CD8-positive, alpha-beta memory T cell (primary cell): ENCODE measurements at regions not wholly inside any gene's neighbourhood (a gene's known extent, or its start where the extent isn't known, plus 50 kb on each side); places are given as distances from the start of the nearest gene placed in this dataset.
"Not testable (repeated sequence)": the region's sequence is repeated elsewhere in the genome, so short reads cannot be mapped to it uniquely, and the experiment has no call there.

Experiments
- CTCF ChIA-PET: fragments of 350-600 bp; sonication (Branson Sonifier 250); formaldehyde crosslinking; loops from one replicate; lab custom pipeline; 2021; ENCODE audit warnings: antibody characterized with exemption; lab: Charles Lee
- POLR2A ChIA-PET: fragments of 350-600 bp; sonication (Branson Sonifier 250); formaldehyde crosslinking; loops from one replicate; lab custom pipeline; 2021; ENCODE audit warnings: antibody characterized with exemption; lab: Charles Lee
- DNase-seq, 5 donors: peaks; one replicate each; pipeline versions ENCODE4 v3.0.0 to v3.0.0-alpha.2; 2020 to 2022; ENCODE audit warnings: mixed read lengths in 1 of 5
- H3K27ac ChIP-seq: one replicate; pipeline ENCODE4 v1.7.0; 2013; ENCODE audit warnings: low read depth, mild to moderate bottlenecking, low read length, moderate library complexity
- H3K27me3 ChIP-seq: 2 replicates; pipeline ENCODE4 v1.7.0; 2013; ENCODE audit warnings: low read length, mild to moderate bottlenecking; ENCODE audit not compliant: insufficient read depth, poor library complexity, severe bottlenecking
- H3K36me3 ChIP-seq: 2 replicates; pipeline ENCODE4 v1.7.0; 2013; ENCODE audit warnings: mild to moderate bottlenecking, low read length, moderate library complexity; ENCODE audit not compliant: insufficient read depth
- H3K4me1 ChIP-seq: 2 replicates; pipeline ENCODE4 v1.7.0; 2013; ENCODE audit warnings: mild to moderate bottlenecking, low read length, moderate library complexity; ENCODE audit not compliant: insufficient read depth
- H3K4me3 ChIP-seq: 2 replicates; pipeline ENCODE4 v1.7.0; 2013; ENCODE audit warnings: mild to moderate bottlenecking, low read length
- H3K9me3 ChIP-seq: 2 replicates; pipeline ENCODE4 v1.7.0; 2013; ENCODE audit warnings: mild to moderate bottlenecking, low read length
- H3K27ac Mint-ChIP-seq, 8 donors: one replicate each; pipeline ENCODE4 v1.8.0; 2020 to 2021; ENCODE audit warnings: mixed read lengths in 8 of 8, mild to moderate bottlenecking in 6 of 8, inconsistent platforms in 3 of 8, moderate library complexity in 3 of 8
- H3K27me3 Mint-ChIP-seq, 2 donors: one replicate each; pipeline ENCODE4 v1.8.0; 2020 to 2021; ENCODE audit warnings: mixed read lengths in 2 of 2, mild to moderate bottlenecking in 1 of 2, moderate library complexity in 1 of 2
- H3K36me3 Mint-ChIP-seq, 3 donors: one replicate each; pipeline ENCODE4 v1.8.0; 2020 to 2021; ENCODE audit warnings: mixed read lengths in 3 of 3, inconsistent platforms in 1 of 3, mild to moderate bottlenecking in 1 of 3
- H3K4me1 Mint-ChIP-seq, 3 donors: one replicate each; pipeline ENCODE4 v1.8.0; 2020 to 2021; ENCODE audit warnings: mixed read lengths in 3 of 3, inconsistent platforms in 1 of 3, mild to moderate bottlenecking in 1 of 3
- H3K4me3 Mint-ChIP-seq, 7 donors: one replicate each; pipeline ENCODE4 v1.8.0; 2020 to 2021; ENCODE audit warnings: mixed read lengths in 7 of 7, mild to moderate bottlenecking in 6 of 7, moderate library complexity in 4 of 7, inconsistent platforms in 2 of 7
- H3K9me3 Mint-ChIP-seq, 5 donors: one replicate each; pipeline ENCODE4 v1.8.0; 2020 to 2022; ENCODE audit warnings: mixed read lengths in 5 of 5, mild to moderate bottlenecking in 3 of 5, moderate library complexity in 2 of 5, inconsistent platforms in 1 of 5

DNA sequence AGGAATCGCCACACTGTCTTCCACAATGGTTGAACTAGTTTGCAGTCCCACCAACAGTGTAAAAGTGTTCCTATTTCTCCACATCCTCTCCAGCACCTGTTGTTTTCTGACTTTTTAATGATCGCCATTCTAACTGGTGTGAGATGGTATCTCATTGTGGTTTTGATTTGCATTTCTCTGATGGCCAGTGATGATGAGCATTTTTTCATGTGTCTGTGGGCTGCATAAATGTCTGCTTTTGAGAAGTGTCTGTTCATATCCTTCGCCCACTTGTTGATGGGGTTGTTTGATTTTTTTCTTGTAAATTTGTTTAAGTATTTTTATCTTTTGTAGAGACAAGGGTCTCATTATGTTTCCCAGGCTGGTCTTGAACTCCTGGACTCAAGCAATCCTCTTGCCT, 128.5 kb downstream of the EMP1 start:
- H3K4me3 ChIP-seq, H3K4me3 Mint-ChIP-seq, H3K36me3 ChIP-seq, H3K9me3 ChIP-seq, POLR2A ChIA-PET, DNase-seq, H3K27ac Mint-ChIP-seq, H3K9me3 Mint-ChIP-seq, H3K27me3 ChIP-seq, H3K4me1 Mint-ChIP-seq, H3K27ac ChIP-seq, CTCF ChIA-PET, H3K4me1 ChIP-seq, H3K36me3 Mint-ChIP-seq: not testable (repeated sequence)
- peaks cover 8 to 43% of the 10 kb centered on the region in 2 donors for H3K27me3 Mint-ChIP-seq

DNA sequence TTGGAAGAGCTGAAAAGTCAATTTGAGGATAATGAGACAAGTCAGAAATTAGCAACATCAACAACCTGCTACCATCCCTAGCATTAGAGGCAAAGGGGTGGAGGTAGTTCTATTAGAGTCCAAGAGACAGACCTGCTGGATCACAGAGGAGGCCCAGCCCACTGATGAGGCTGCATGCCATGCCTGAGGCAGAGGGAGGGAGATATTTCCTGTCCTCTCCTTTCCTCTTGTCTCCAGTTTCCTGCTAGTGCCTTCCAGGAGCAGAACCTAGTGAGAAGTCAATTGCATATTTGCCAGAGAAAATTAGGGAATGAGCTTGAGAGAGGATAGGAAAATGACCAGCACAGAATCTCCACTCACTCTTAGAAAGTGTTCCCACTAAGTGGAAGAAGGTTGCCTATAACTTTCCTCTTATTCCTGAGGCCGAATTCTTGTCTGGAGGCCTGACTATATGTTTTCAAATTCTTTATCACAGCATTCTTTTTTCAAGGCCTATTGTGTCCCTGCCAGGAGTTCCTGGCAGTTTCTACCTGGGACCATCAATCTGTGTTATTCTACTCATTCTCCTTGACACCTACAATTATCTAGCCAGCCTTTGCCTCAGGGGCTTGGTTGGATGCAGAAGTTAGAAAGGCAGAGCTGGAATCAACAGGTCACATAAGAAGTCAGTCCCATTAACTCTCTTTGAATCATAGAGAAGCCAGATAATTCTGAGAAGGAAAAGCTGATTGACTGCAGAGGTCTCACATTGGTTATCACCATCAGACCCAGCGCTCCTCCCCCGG, 121.9 kb downstream of the EMP1 start:
- H3K4me1 ChIP-seq: no peaks in the 10 kb centered on the region
- H3K27me3 ChIP-seq: no peaks in the 10 kb centered on the region
- Mint-ChIP-seq H3K27ac (no peak overlapping the region), H3K27me3 (peaks cover 12 to 20% of the 10 kb centered on the region in 2 donors), H3K4me1 (no peaks in the 10 kb centered on the region), H3K9me3 (no peaks in the 10 kb centered on the region), H3K36me3 (no peaks in the 10 kb centered on the region), H3K4me3 (no peak overlapping the region)
- ChIA-PET CTCF (no interaction called here), POLR2A (no interaction called here)
- H3K36me3 ChIP-seq: no peaks in the 10 kb centered on the region
- H3K9me3 ChIP-seq: no peaks in the 10 kb centered on the region
- no peak for DNase-seq
- no peak overlapping the region for H3K27ac ChIP-seq
- no peak overlapping the region for H3K4me3 ChIP-seq

- no peaks in the 10 kb centered on the region for H3K36me3 ChIP-seq
- Mint-ChIP-seq H3K27me3 (peaks cover 10 to 27% of the 10 kb centered on the region in 2 donors), H3K9me3 (no peaks in the 10 kb centered on the region), H3K36me3 (no peaks in the 10 kb centered on the region), H3K27ac (no peak overlapping the region), H3K4me1 (no peaks in the 10 kb centered on the region), H3K4me3 (no peak overlapping the region)
- H3K27ac ChIP-seq: no peak overlapping the region
- ChIA-PET CTCF (no interaction called here), POLR2A (no interaction called here)
- H3K4me1 ChIP-seq: no peaks in the 10 kb centered on the region
- H3K9me3 ChIP-seq: no peaks in the 10 kb centered on the region
- no peak for DNase-seq
- H3K4me3 ChIP-seq: no peak overlapping the region
- no peaks in the 10 kb centered on the region for H3K27me3 ChIP-seq
These were observed 120.2 kb downstream of the EMP1 start for GRCh38 chr12:13316587-13317246.

- CTCF ChIA-PET: no interaction called here
These were observed 117.4 kb downstream of the EMP1 start for GRCh38 chr12:13313886-13314285.

DNA sequence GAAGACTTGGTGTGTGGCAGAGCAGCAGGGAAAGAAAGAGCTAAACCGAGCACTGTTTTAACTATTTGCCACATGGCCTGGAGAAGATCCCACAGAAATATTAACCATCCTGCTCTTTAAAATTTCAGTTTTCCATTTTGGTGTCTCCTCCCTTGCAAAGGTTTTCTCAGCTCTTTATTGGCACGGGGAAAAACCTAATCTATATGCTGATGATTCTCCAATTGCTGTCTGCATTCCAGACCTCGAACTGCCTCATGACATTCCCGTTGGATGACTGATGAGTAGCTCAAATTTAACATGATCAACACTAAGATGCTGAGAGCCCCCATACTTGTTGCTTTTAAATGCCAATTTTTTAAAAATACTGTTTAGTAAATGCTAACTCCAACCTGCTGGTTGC, 115.0 kb downstream of the EMP1 start:
- Mint-ChIP-seq H3K4me1 (no peaks in the 10 kb centered on the region), H3K27me3 (peaks cover 5 to 21% of the 10 kb centered on the region in 2 donors), H3K27ac (no peak overlapping the region), H3K9me3 (no peaks in the 10 kb centered on the region), H3K4me3 (no peak overlapping the region), H3K36me3 (no peaks in the 10 kb centered on the region)
- H3K27me3 ChIP-seq: no peaks in the 10 kb centered on the region
- no peak for DNase-seq
- no peaks in the 10 kb centered on the region for H3K4me1 ChIP-seq
- no peak overlapping the region for H3K27ac ChIP-seq
- no peaks in the 10 kb centered on the region for H3K36me3 ChIP-seq
- ChIA-PET POLR2A (no interaction called here), CTCF (no interaction called here)
- H3K9me3 ChIP-seq: no peaks in the 10 kb centered on the region
- H3K4me3 ChIP-seq: no peak overlapping the region

More at GRCh38 chr12:13313886-13314285, 117.4 kb downstream of the EMP1 start:
- POLR2A ChIA-PET: no interaction called here
- Histone ChIP-seq H3K4me1 (no peaks in the 10 kb centered on the region), H3K27ac (no peak overlapping the region), H3K4me3 (no peak overlapping the region), H3K36me3 (no peaks in the 10 kb centered on the region), H3K9me3 (no peaks in the 10 kb centered on the region), H3K27me3 (no peaks in the 10 kb centered on the region)
- Mint-ChIP-seq H3K4me1 (no peaks in the 10 kb centered on the region), H3K27me3 (peaks cover 9 to 20% of the 10 kb centered on the region in 2 donors), H3K27ac (no peak overlapping the region), H3K36me3 (no peaks in the 10 kb centered on the region), H3K4me3 (no peak overlapping the region), H3K9me3 (no peaks in the 10 kb centered on the region)
- DNase-seq: no peak

GRCh38 chr12:13307143-13307816, 110.8 kb downstream of the EMP1 start:
- H3K27me3 ChIP-seq: no peaks in the 10 kb centered on the region
- H3K9me3 ChIP-seq: no peaks in the 10 kb centered on the region
- Mint-ChIP-seq H3K4me1 (no peaks in the 10 kb centered on the region), H3K27ac (no peak overlapping the region), H3K27me3 (peaks cover 11 to 42% of the 10 kb centered on the region in 2 donors), H3K36me3 (no peaks in the 10 kb centered on the region), H3K9me3 (peaks cover 0 to 5% (median 0%) of the 10 kb centered on the region in 5 donors), H3K4me3 (no peak overlapping the region)
- DNase-seq: no peak
- no peak overlapping the region for H3K27ac ChIP-seq
- ChIA-PET CTCF (no interaction called here), POLR2A (no interaction called here)
- H3K4me3 ChIP-seq: no peak overlapping the region
- H3K36me3 ChIP-seq: no peaks in the 10 kb centered on the region
- no peaks in the 10 kb centered on the region for H3K4me1 ChIP-seq

- H3K27me3 Mint-ChIP-seq: peaks cover 21 to 43% of the 10 kb centered on the region in 2 donors
- H3K9me3 ChIP-seq: no peaks in the 10 kb centered on the region
- DNase-seq: no peak
- no peaks in the 10 kb centered on the region for H3K4me1 ChIP-seq
- no peak overlapping the region for H3K4me3 ChIP-seq
- CTCF ChIA-PET: interaction anchor here (0.8 kb wide), 1 partner anchor 49 kb away, joined by 3 read pairs; no protein-coding TSS in a partner anchor
- no peaks in the 10 kb centered on the region for H3K27me3 ChIP-seq
- H3K9me3 Mint-ChIP-seq: peaks cover 0 to 5% (median 0%) of the 10 kb centered on the region in 5 donors
- POLR2A ChIA-PET: no interaction called here
- no peak overlapping the region for H3K27ac ChIP-seq
- H3K27ac Mint-ChIP-seq: no peak overlapping the region
- H3K36me3 Mint-ChIP-seq: no peaks in the 10 kb centered on the region
- no peaks in the 10 kb centered on the region for H3K36me3 ChIP-seq
- no peaks in the 10 kb centered on the region for H3K4me1 Mint-ChIP-seq
- H3K4me3 Mint-ChIP-seq: no peak overlapping the region
These were observed 108.4 kb downstream of the EMP1 start for GRCh38 chr12:13304924-13305323.

DNA sequence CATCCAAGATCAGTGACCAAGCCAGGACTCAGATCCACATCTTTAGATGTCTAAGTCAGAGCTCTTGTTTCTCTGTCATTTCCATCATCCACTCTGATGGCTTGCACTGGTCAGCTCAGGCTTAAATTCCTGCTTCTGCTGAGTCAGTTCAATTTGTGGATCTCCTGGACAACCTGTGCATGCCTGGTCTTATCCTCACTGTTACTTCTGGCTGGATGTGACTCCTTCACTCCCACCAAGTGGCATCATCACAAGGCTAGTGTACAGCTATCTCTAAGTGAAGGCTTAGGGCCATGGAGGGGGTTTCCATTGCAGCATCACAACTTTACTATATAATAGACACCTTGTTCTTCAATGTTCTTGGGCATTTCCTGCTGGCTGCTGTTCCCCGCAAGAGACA, 102.9 kb downstream of the EMP1 start:
- H3K4me1 ChIP-seq: no peaks in the 10 kb centered on the region
- no peak overlapping the region for H3K4me3 Mint-ChIP-seq
- H3K27me3 Mint-ChIP-seq: peaks cover 26 to 45% of the 10 kb centered on the region in 2 donors
- ChIA-PET POLR2A (no interaction called here), CTCF (interaction anchor here (0.8 to 1.7 kb wide), 2 partner anchors 15 to 21 kb away, joined by 3 to 5 read pairs; no protein-coding TSS in a partner anchor)
- H3K9me3 ChIP-seq: no peaks in the 10 kb centered on the region
- H3K9me3 Mint-ChIP-seq: peaks cover 0 to 5% (median 0%) of the 10 kb centered on the region in 5 donors
- H3K36me3 Mint-ChIP-seq: no peaks in the 10 kb centered on the region
- H3K27ac Mint-ChIP-seq: no peak overlapping the region
- H3K27me3 ChIP-seq: no peaks in the 10 kb centered on the region
- no peaks in the 10 kb centered on the region for H3K36me3 ChIP-seq
- H3K4me1 Mint-ChIP-seq: no peaks in the 10 kb centered on the region
- DNase-seq: no peak
- H3K4me3 ChIP-seq: no peak overlapping the region
- no peak overlapping the region for H3K27ac ChIP-seq
